SK-N-MC (cell line): ENCODE measurements at regions not wholly inside any gene's neighbourhood (a gene's known extent, or its start where the extent isn't known, plus 50 kb on each side); places are given as distances from the start of the nearest gene placed in this dataset.

ENCODE experiments used
- EZH2 ChIP-seq: fragments of 200-600 bp; sonication (generic); IDR thresholded peaks from one replicate; pipeline ENCODE4 v1.6.1; 2017; ENCODE audit warnings: antibody characterized with exemption
- POLR2AphosphoS5 ChIP-seq: IDR thresholded peaks from 2 replicates; pipeline ENCODE4 v1.6.1; 2012; ENCODE audit warnings: mild to moderate bottlenecking, low read depth, low read length, borderline replicate concordance

DNA sequence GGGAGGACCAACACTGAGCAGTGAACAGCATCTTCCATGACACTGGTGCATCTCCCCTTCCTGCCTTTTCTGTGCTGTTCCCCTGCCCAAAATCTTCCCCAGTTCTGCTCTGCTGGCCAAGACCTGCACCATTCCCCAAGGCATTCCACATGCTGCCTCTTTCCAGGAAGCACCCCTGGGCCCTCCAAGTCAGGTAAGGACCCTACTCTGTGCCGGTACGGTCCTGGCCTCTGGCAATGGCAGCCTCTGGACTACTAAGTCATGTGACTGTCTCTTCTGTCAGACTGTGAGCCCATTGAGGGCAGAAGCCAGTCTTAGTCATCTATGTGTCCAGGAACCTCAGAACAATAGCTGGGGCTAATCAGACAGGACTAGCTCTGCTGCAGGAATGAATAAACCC lies 282.0 kb downstream of the MYCN start:
- no peak for TF ChIP-seq POLR2AphosphoS5
- no peak for TF ChIP-seq EZH2
